HG03571 (cell line): ENCODE measurements at regions not wholly inside any gene's neighbourhood (a gene's known extent, or its start where the extent isn't known, plus 50 kb on each side); places are given as distances from the start of the nearest gene placed in this dataset.

Source experiments
- ATAC-seq: cut with Tn5 transposase; IDR thresholded peaks from one replicate; pipeline ENCODE4 v1.9.1; 2021; ENCODE audit not compliant: unreplicated experiment

DNA sequence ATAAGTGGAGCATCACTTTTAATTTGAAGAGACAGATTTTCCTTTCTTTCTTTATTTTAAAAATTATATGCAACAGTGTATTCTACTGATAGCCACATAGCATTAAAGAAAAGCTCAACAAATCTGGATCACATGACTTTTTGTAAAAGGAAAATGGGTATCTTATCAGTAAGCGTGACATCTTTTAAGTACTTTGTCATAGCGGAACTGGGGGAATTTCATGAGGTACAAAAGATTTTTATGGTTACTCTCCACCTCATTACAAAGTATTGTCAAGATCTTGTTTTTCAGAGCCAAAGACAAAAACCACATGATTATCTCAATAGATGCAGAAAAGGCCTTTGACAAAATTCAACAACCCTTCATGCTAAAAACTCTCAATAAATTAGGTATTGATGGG lies 219.6 kb upstream of the ZPLD1 start:
- no peak for ATAC-seq

DNA sequence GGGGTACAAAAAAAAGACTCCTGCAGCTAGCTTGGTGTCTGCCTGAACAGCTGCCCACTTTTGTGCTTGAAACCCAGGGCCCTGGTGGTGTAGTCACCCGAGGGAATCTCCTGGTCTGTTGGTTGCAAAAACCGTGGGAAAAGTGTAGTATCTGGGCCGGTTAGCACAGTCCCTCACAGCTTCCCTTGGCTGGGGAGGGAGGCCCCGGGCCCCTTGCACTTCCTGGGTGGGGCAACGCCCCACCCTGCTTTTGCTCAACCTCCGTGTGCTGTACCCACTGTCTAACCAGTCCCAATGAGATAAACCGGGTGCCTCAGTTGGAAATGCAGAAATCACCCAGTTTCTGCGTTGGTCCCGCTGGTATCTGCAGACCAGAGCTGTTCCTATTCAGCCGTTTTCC lies 211.7 kb upstream of the ZPLD1 start:
- no peak for ATAC-seq

GRCh38 chr3:102224171-102224570 lies 210.6 kb upstream of the ZPLD1 start:
- ATAC-seq: no peak

- no peak for ATAC-seq
Measured at GRCh38 chr3:102225005-102225404, 209.8 kb upstream of the ZPLD1 start.

DNA sequence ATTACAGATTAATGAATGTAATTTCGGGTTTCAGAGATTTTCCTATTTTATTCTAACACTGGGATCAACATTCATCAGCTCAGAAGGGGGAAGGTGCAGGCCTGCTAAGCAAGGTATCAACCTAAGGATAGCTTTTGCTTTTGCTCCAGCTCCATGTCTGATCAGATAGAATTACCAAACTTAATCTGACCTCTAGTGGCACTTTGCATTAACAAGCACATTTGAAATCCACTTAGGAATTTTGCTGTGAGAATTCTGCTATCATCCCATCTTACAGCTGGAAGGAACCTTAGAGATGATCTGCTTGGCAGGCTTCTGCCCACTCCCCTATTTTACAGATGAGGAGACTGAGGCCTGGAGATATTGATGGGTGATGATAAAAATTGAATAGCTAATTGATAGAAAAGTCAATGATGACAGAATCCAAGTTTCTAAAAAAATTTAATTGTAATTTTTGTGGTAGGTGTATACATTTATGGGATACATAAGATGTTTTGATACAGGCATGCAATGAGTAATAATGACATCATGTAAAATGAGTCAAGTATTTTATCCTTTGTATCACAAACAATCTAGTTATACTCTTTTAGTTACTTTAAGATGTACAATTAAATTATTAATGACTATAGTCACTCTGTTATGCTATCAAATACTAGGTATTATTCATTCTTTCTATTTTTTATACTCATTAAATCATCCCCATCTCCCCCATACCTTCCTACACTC lies 209.2 kb upstream of the ZPLD1 start:
- ATAC-seq: peak; percentile 49

DNA sequence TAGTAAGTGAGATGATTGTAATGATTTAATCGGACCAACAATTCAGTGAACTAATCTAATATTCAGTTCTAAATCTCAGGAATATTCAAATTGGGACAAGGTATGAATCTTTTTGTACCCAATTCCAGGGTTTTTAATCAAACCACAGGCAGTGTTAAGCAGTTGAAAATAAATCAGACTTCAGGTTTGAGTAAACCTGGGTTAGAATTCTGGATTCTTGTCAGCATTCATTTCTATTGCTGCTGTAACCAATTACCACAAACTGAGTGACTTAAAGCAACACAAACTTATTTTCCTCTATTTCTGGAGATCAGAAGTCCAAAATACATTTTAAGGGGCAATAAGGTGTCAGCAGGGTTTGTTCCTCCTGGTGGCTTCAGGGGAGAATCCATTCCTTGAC lies 208.4 kb upstream of the ZPLD1 start:
- no peak for ATAC-seq

GRCh38 chr3:102229062-102229655 lies 205.7 kb upstream of the ZPLD1 start:
- ATAC-seq: no peak

DNA sequence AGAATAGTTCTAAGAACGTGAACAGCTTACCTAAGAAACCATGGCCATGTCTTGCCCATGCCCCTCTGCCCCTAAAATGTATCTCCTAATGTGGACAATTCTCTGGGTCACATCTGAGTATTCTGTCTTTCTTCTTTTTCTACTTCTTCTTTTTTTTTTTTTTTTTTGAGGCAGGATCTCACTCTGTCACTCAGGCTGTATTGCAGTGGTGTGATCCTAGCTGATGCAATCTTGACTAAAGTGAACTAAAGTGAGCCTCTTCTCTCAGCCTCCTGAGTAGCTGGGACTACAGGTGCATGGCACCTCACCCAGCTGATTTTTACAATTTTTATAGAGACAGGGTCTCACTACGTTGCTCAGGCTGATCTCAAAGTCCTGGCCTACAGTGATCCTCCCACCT lies 204.8 kb upstream of the ZPLD1 start:
- no peak for ATAC-seq

DNA sequence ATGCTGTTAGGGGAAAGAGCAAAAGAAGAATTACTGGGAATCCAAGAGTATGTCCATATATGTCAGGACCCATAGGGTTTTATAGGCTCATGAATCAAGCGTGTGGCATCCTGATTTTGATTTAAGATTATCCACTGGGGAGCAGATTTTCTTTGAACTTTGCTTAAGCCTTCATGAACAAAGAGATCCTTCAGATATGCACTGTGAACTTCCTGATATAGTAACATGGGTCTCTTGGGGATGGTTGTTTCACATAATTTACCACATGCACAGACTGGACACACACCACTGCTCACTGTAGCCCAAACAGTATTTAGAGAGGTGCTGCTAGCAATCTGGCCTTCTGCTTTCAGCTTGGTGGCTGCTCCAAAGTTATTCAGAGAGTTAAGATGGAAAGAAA lies 200.9 kb upstream of the ZPLD1 start:
- peak; percentile 98 for ATAC-seq

DNA sequence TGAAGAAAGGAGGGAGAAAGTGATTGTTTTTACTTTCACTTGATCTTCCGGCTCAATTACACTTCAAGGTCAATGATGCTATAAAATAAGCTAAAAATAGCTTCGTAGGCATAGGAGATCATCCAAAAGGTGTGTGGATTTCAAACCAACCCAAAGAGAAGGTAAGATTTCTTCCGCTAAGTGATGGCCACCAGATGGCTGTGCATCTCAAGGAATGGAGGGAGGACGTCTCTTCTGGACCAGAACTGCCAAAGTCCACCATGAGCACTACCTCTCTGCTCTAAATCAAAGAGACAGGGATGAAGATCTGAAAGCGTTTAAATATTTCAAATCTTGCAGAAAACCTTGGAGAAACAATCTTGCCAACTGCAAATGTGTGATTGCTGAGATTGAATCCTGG lies 199.1 kb upstream of the ZPLD1 start:
- no peak for ATAC-seq

DNA sequence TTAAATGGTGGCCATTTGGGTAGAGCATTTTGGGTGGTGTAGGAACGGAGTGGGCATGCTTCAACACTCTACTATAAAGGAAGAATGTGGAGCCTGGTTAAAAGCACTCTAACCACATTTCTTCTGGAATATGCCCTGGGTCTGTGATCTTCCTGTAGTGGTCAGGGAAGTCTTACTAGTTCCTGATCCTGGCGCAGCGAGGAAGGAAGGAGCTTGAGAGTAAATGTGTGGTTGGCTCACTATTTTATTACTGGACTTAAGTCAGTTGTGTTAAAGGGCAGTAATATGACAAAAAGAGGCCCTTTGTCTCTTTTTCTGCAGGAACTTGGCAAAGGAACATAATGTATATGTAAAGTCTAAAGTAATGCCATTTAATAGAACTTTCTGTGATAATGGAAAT lies 197.6 kb upstream of the ZPLD1 start:
- no peak for ATAC-seq

- ATAC-seq: no peak
Measured at GRCh38 chr3:102237838-102238237, 197.0 kb upstream of the ZPLD1 start.

GRCh38 chr3:102238362-102238761 lies 196.5 kb upstream of the ZPLD1 start:
- no peak for ATAC-seq

DNA sequence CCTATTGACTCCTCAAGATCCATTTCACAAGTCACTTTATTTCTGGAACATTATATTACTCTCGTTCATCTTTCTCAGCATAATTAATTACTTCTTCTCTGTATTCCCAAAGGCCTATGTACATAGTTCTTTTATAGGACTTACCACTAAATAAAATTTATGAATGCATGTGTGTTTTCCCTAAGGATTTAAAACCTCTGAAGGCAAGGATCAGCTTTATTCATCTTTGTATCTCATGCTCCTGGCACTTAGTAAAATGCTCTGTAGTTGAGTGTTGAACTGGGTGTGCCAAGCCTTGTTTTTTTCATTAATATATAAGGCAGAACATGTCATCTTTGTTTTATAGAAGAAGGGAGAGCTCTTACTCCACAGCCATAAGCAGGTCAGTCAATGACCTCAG lies 194.1 kb upstream of the ZPLD1 start:
- ATAC-seq: no peak

- no peak for ATAC-seq
Measured at GRCh38 chr3:102248981-102249705, 185.7 kb upstream of the ZPLD1 start.

GRCh38 chr3:102255736-102256135 lies 179.1 kb upstream of the ZPLD1 start:
- no peak for ATAC-seq

DNA sequence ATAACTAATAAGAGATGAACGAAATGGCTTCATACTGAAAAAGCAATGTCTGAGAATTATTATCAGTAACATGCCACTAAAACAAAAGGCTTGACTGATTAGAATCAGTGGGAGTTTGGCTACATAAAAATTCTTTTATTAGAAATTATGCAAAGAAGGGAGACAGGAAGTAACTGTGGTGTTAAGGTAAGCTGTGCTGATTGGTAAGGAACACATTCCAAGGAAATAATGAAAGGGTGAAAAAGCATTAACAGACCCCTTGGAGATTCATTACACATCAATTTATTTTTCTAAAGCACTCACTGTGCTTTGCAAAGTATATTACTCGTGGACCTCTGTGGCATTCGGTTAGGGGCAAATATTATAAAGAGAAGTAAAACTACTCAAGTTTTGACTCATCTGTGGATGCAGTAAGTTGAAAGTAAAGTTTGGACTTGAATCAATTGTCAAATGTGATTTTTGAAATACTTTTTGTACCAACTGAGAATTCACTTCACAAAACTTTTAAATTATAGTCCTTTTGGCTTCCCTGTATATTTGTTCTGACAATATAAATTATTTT lies 176.1 kb upstream of the ZPLD1 start:
- ATAC-seq: no peak

- no peak for ATAC-seq
Measured at GRCh38 chr3:102259663-102260062, 175.2 kb upstream of the ZPLD1 start.

GRCh38 chr3:102265720-102266119 lies 169.1 kb upstream of the ZPLD1 start:
- ATAC-seq: no peak

GRCh38 chr3:102269406-102269805 lies 165.4 kb upstream of the ZPLD1 start:
- no peak for ATAC-seq

GRCh38 chr3:102290241-102290640 lies 144.6 kb upstream of the ZPLD1 start:
- ATAC-seq: no peak

DNA sequence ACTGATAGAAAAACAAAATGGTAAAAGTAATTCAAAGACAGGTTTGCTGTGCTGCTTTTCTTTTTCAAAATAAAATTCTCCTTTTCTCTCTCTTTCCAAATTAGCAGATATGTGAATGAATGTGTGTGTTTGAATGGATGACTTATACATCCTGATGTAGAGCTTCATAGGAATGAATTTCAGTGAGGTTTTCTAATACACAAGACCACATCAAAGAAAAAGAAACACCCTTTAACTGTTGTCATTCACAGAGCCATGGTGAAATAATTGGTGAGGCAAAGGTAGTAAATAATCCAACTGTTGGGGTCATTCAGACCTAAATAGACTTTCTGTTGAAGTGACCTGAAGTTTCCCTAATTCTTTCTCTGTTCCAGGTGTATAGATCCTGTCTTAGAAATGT lies 139.1 kb upstream of the ZPLD1 start:
- ATAC-seq: no peak
